ENCODE measurements at regions not wholly inside any gene's neighbourhood (a gene's known extent, or its start where the extent isn't known, plus 50 kb on each side); places are given as distances from the start of the nearest gene placed in this dataset.

DNA sequence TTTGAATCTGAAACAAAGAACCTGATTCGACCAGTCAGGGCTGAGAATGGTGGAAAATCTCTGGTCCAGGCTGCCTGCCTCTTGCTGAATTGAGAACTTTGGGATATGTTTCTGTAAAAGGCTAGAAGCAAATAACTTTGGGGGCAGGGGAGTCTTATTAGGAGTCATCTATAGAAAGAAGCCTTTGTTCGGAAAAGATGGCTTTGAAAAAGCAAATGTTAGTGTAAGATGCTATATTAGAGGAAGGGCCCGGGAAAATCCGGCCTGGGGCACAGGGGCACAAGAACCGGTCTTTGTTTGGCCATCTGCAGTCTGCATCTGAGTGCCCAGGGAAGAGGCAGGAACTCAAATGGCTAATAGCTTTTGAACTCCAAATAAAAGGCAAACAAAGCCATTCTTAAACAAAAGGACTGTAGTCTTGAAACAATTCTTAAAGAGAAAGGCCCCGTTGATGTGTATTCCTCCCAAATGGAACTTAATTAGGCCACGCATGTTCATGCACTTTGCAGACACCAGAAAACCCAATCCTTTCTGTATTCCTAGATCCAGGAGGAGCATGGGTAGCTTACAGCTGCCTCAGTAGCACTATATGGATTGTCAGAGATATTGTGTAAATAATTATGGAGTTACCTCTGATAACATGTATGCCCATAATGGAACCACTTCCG is 180.0 kb upstream of the ARL4C start:
- DNase-seq (ENCODE audit: low spot score) = no peak

DNA sequence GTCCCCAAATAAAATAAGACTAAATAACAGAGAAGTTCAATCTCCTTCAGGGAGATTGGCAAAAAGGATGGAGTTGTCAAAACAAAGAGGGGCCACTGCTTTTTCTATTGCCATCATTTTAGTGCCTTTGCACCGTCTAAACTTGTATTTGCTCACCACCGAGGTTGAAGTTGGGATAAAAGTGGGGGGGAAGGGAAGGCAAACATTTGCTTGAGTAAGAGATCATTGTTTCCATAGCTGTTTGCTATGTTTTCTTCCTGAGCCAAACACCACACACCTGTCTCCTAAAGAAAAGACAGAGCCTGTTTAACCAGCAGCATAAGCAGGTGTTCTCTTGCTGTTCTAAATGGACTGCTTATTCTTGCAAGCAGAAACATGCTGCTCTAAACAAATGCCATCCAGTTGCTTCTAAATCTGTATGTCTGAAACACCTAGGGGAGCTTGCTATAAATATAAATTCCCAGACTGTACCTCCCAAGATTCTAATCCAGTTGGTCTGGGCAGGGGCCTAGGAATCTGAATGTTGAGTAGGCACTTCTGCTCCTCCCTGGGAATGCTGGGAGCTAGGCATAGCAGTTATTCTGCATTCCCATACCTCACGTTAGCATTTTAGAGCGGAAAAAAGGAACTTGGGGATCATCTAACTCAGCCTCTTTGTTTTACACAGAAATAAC is 179.4 kb upstream of the ARL4C start:
- no peak for DNase-seq (ENCODE audit: low spot score)

- DNase-seq (ENCODE audit: low spot score) = peak; percentile 56
These were observed 177.9 kb upstream of the ARL4C start for GRCh38 chr2:234674781-234675201.

- no peak for DNase-seq (ENCODE audit: low spot score)
These were observed 177.3 kb upstream of the ARL4C start for GRCh38 chr2:234673961-234674759.

DNA sequence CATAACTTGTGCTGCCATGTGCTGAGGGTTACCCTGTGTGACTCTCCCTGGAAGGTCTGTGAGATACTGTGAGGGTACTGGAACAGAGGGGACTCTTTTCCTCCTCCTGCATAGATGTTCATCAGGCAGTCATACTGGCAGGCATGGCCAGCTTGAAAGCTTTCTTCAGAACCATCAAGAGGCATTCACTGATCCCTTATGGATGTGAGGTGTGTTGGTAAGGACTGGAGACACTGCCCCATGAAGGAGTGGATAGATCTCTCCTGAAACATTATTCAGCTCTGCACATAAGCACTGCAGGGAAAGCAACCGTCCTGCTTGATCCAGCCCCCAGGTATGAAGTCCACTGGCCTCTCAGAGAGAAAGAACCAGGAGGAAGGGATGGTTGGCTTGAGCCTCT is 176.6 kb upstream of the ARL4C start:
- no peak for DNase-seq (ENCODE audit: low spot score)

DNA sequence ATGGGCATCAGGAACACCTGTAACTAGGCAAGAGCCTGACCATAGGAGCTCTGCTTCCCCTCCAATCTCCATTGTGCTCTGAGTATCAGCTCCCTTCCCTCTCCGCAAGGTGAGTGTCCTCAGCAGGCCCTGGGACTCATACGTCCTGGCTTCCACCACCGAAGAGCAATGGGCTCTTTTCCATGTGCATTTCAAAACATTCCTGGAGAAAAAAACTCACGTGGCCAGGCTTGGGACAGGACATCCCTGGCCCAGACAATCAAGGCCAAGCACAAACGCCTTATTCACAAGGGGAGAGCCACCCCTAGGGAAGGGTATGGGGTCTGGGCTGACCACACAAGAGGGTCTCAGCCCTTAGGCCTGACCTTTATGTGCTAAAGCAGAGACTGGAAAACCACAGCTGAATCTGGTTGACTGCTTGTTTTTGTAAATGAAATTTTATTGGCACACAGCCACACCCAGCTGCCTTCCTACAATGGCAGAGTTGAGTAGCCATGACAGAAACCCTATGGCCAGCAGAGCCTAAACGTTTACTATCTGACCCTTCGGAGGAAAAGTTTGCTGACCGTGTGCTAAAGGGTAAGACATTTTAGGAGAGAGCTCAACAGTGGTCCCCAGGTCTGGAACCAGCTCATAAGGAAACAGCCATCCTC is 175.7 kb upstream of the ARL4C start:
- DNase-seq (ENCODE audit: low spot score) = no peak

DNA sequence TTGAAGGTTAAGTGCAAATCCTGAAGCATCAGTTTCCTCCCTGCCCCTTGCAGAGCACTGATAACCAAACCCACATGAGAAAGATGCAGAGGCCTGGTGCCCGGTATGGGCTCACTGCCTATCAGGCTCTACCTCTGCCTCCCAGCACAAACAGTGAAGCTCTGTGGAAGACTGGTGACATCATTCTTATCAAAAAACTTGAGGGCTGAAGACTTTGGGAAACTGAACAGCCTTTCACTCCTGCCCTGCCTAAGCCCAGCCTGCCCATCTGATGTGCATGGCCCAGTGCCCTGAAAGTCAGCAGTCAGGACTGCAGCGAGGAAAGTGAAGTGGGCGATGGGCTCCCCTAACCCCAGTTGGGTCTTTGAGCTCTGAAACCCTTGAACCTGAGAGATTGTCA is 174.8 kb upstream of the ARL4C start:
- no peak for DNase-seq (ENCODE audit: low spot score)

DNA sequence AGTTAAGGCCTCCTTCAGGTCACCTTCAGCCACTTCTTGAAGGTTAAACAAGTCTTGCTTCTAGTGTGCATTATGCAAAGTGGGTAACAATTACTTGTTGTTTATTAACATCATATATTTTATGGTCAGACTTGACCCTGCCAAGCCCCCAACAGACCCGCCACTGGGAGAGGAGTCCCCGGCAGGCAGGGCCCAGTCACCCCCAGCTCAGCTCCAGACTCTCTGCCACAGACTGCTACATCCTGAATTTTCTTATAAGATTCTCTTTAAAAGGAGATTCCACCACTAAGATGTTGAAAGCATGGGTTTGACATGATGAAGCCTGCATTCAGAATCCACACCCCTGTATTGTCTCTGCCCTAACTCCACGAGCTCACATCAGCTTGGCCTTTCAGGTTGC is 174.3 kb upstream of the ARL4C start:
- no peak for DNase-seq (ENCODE audit: low spot score)

DNA sequence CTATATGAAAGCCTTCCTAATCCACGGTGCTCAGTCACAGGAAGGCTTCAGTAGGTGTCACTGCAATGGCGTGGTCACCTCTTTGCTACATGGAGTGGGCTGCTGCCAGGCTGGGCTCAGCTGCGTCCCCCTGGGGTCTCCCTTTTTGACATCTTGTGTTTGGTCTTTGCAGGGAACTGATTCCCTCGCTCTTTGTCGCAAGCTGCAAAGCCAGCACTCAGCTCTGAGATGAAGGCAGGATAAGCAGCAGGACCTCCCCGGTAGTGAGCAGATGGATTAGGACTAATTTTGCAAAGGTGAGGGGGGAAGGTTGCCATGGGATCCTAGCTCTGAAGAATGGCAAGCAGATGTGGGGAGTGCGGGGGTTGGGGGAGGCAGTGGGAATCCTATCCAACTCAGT is 173.9 kb upstream of the ARL4C start:
- no peak for DNase-seq (ENCODE audit: low spot score)

GRCh38 chr2:234670052-234670451 is 173.2 kb upstream of the ARL4C start:
- peak; percentile 90 for DNase-seq (ENCODE audit: low spot score)

- DNase-seq (ENCODE audit: low spot score) = no peak
These were observed 172.7 kb upstream of the ARL4C start for GRCh38 chr2:234669621-234670020.

GRCh38 chr2:234669001-234669400 is 172.1 kb upstream of the ARL4C start:
- DNase-seq (ENCODE audit: low spot score) = no peak

GRCh38 chr2:234666911-234667310 is 170.0 kb upstream of the ARL4C start:
- DNase-seq (ENCODE audit: low spot score) = no peak

DNA sequence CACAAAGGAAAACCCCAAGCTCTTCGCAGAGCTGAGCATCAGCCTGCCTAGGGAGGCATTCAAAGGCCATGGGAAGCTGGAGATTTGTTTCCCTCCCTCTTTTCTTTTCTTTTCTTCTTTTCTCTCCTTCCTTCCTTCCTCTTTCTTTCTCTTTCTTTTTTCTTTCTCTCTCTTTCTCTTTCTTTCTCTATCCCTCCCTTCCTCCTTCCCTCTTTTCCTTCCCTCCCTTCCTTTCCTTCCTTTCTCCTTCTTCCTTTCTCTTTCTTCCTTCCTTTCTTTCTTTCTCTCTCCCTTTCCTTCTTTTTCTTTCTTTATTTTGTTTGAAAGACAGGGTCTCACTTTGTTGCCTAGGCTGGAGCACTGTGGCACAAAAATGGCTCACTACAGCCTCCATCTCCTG is 168.4 kb upstream of the ARL4C start:
- DNase-seq (ENCODE audit: low spot score) = no peak

DNA sequence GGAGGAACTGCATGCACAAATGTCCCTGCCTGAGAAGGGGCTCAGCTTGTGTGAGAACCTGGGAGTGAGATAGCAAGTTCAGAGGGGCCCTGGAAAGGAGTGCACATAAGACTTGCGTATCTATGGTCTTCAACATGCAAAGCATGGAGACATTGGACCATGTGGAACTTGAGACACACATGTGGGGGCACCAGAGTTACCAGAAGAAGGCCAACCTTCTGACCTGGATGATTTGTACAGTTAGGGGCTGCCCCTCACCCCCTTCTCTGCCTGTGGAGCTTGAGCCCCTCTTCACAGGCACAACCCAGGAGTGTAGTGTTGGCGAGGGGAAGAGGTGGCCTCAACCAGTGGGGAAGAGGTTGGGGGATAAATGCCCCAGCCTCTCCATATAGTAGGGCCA is 165.0 kb upstream of the ARL4C start:
- DNase-seq (ENCODE audit: low spot score) = no peak

GRCh38 chr2:234661175-234661574 is 164.3 kb upstream of the ARL4C start:
- DNase-seq (ENCODE audit: low spot score) = no peak

- no peak for DNase-seq (ENCODE audit: low spot score)
These were observed 158.8 kb upstream of the ARL4C start for GRCh38 chr2:234655706-234656105.

DNA sequence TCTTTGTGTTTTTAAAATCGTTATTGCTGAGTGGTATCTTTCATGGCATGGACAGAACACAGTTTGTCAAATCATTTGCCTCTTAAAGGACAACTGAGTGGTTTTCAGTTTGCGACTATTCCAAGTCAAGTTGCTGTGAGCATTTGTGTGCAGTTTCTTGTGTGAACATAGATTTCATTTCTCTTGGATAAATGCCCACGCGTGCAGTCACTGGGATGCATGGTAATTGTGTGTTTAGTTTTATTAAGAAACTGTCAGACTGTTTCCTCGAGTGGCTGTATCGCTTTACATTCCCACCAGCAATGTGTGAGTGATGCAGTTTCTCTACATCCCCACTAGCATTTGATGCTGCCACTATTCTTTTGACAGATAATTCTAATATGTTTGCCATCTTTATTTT is 154.0 kb upstream of the ARL4C start:
- no peak for DNase-seq (ENCODE audit: low spot score)

DNA sequence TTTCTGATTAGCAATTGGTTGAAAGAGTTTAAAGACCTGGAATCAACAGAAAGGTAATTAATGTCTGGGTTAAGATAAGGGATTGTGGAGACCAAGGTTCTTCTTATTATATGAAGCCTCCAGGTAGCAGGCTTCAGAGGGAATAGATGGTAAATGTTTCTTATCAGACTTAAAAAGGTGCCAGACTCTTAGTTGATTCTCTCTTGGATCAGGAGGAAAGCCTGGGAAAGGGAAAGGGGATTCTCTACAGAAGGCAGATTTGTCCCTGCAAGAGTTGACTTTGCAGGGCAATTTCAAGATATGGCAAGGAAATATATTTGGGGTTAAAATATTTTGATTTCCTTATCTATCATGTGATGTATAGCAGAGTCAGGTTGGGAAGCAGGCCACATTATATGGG is 153.1 kb upstream of the ARL4C start:
- DNase-seq (ENCODE audit: low spot score) = no peak

- no peak for DNase-seq (ENCODE audit: low spot score)
These were observed 146.5 kb upstream of the ARL4C start for GRCh38 chr2:234643407-234643806.

DNA sequence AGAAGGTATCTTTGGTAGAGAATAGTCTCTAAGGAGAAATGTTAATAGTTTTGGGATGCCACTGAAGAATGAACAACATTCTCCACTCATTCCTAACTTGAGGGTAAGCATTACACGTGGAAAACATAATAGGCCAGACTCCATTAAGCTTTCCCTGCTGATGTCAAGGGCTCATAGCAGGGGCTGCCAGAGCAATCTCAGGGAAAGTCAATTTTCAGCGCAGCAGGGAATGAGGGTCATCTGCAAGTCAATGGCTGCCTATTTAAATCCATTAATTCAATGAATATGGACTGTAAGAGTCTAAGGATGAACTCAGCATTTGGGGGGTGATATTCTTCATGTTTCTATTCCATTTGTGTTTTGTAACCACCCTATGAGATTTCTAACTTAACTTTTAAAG is 144.2 kb upstream of the ARL4C start:
- DNase-seq (ENCODE audit: low spot score) = no peak

GRCh38 chr2:234640657-234641056 is 143.8 kb upstream of the ARL4C start:
- DNase-seq (ENCODE audit: low spot score) = peak; percentile 78

DNA sequence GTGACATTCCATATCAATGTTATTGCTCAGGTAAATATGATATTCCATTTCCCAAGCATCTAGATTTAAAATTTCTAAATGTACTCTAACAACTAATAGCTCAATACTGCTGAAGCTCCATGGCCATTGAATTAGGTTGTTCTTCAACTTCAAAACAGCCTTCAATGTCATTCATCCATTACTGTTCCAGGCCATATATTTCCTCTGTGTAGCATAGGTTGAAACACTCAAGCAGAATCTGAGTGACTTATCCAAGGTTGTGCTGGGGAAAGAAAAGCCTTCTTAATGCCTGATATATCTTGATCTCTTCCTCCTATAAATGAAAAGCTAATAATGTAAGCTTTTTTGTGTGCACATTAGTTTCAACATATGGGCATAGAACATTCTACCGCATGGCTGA is 142.1 kb upstream of the ARL4C start:
- no peak for DNase-seq (ENCODE audit: low spot score)

Measured in kidney tubule cell (primary cell).